ENCODE measurements at regions not wholly inside any gene's neighbourhood (a gene's known extent, or its start where the extent isn't known, plus 50 kb on each side); places are given as distances from the start of the nearest gene placed in this dataset.

- TF ChIP-seq POLR2A (IDR thresholded peaks at IDR 0.05) = no peak
- no peak for TF ChIP-seq POLR2AphosphoS5 (IDR thresholded peaks at IDR 0.05)
- no peak for TF ChIP-seq EP300 (IDR thresholded peaks at IDR 0.05)
- TF ChIP-seq, protein P1, sequence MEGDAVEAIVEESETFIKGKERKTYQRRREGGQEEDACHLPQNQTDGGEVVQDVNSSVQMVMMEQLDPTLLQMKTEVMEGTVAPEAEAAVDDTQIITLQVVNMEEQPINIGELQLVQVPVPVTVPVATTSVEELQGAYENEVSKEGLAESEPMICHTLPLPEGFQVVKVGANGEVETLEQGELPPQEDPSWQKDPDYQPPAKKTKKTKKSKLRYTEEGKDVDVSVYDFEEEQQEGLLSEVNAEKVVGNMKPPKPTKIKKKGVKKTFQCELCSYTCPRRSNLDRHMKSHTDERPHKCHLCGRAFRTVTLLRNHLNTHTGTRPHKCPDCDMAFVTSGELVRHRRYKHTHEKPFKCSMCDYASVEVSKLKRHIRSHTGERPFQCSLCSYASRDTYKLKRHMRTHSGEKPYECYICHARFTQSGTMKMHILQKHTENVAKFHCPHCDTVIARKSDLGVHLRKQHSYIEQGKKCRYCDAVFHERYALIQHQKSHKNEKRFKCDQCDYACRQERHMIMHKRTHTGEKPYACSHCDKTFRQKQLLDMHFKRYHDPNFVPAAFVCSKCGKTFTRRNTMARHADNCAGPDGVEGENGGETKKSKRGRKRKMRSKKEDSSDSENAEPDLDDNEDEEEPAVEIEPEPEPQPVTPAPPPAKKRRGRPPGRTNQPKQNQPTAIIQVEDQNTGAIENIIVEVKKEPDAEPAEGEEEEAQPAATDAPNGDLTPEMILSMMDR (IDR thresholded peaks at IDR 0.05) = no peak
- Histone ChIP-seq H3K27ac (no peak overlapping the region), H3K4me1 (no peaks in the 10 kb centered on the region), H3K4me3 (no peak overlapping the region), H3K27me3 (no peaks in the 10 kb centered on the region), H3K36me3 (no peaks in the 10 kb centered on the region), H3K9me3 (no peaks in the 10 kb centered on the region)
- 82% methylated on average over 2 of the region's 2 CpGs for WGBS
- DNase-seq (ENCODE audit: low spot score in 2 of 2) = no peak
Observed at GRCh38 chr7:120033114-120033513, 239.9 kb upstream of the KCND2 start.

DNA sequence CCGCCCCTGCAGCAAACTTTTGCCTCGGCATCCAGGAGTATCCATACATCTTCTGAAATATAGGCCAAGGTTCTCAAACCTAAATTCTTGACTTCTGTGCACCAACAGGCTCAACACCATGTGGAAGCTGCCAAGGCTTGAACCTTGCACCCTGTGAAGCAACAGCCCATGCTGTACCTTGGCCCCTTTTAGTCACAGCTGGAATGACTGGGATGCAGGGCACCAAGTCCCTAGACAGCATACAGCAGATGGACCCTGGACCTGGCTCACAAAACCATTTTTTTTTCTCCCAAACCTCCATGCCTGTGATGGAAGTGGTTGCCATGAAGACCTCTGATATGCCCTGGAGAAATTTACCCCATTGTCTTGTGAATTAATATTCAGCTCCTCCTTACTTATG lies 233.8 kb upstream of the KCND2 start:
- Histone ChIP-seq H3K36me3 (no peaks in the 10 kb centered on the region), H3K9me3 (no peaks in the 10 kb centered on the region), H3K4me3 (no peak overlapping the region), H3K27me3 (no peaks in the 10 kb centered on the region), H3K4me1 (no peaks in the 10 kb centered on the region), H3K27ac (no peak overlapping the region)
- DNase-seq (ENCODE audit: low spot score in 2 of 2) = no peak
- TF ChIP-seq POLR2AphosphoS5 (IDR thresholded peaks at IDR 0.05) (no peak), POLR2A (IDR thresholded peaks at IDR 0.05) (no peak), EP300 (IDR thresholded peaks at IDR 0.05) (no peak)
- TF ChIP-seq, protein P1 (IDR thresholded peaks at IDR 0.05) = no peak
- WGBS = 88% methylated on average over 2 of the region's 2 CpGs

DNA sequence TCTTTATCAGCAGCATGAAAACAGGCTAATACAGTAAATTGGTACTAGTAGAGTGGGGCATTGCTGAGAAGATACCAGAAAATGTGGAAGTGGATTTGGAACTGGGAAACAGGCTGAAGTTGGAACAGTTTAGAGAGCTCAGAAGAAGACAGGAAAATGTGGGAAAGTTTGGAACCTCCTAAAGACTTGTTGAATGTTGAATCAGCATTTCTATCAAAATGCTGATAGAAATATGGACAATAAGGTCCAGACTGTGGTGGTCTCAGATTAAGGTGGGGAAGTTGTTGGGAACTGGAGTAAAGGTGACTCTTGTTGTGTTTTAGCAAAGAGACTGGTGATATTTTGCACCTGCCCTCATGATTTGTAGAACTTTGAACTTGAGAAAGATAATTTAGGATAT lies 231.2 kb upstream of the KCND2 start:
- Histone ChIP-seq H3K27me3 (no peaks in the 10 kb centered on the region), H3K4me3 (no peak overlapping the region), H3K36me3 (no peaks in the 10 kb centered on the region), H3K4me1 (no peaks in the 10 kb centered on the region), H3K9me3 (no peaks in the 10 kb centered on the region), H3K27ac (no peak overlapping the region)
- TF ChIP-seq POLR2AphosphoS5 (IDR thresholded peaks at IDR 0.05) = no peak
- DNase-seq (ENCODE audit: low spot score in 2 of 2) = no peak

DNA sequence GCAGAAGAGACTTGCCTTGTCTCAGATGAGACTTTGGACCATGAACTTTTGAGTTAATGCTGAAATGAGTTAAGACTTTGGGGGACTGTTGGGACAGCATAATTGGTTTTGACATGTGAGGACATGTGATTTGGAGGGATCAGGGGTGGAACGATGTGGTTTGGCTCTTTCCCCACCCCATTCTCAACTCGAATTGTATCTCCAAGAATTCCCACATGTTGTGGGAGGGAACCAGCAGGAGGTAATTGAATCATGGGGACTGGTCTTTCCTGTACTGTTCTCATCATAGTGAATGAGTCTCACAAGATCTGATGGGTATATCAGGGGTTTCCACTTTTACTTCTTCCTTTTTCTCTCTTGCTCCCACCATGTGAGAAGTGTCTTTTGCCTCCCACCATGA lies 229.7 kb upstream of the KCND2 start:
- Histone ChIP-seq H3K36me3 (no peaks in the 10 kb centered on the region), H3K27ac (no peak overlapping the region), H3K9me3 (no peaks in the 10 kb centered on the region), H3K4me3 (no peak overlapping the region), H3K27me3 (no peaks in the 10 kb centered on the region), H3K4me1 (no peaks in the 10 kb centered on the region)
- WGBS = 26% methylated on average over 2 of the region's 2 CpGs
- no peak for TF ChIP-seq POLR2A (IDR thresholded peaks at IDR 0.05)
- TF ChIP-seq, protein P1 (IDR thresholded peaks at IDR 0.05) = no peak
- no peak for DNase-seq (ENCODE audit: low spot score in 2 of 2)

- no peaks in the 10 kb centered on the region for H3K27me3 ChIP-seq
- DNase-seq (ENCODE audit: low spot score in 2 of 2) = peak in 1 of 2 donors; percentile 70
- H3K9me3 ChIP-seq = no peaks in the 10 kb centered on the region
- H3K27ac ChIP-seq = peak overlapping the region; percentile 55
- TF ChIP-seq POLR2AphosphoS5 (IDR thresholded peaks at IDR 0.05) (no peak), EP300 (IDR thresholded peaks at IDR 0.05) (no peak), POLR2A (IDR thresholded peaks at IDR 0.05) (no peak)
- TF ChIP-seq, protein P1 (IDR thresholded peaks at IDR 0.05) = no peak
- WGBS = 47% methylated on average over 9 of the region's 9 CpGs
- no peak overlapping the region for H3K4me3 ChIP-seq
- H3K4me1 ChIP-seq = no peaks in the 10 kb centered on the region
- no peaks in the 10 kb centered on the region for H3K36me3 ChIP-seq
Observed at GRCh38 chr7:120052884-120053382, 220.0 kb upstream of the KCND2 start.

- Histone ChIP-seq H3K4me1 (no peaks in the 10 kb centered on the region), H3K27me3 (no peaks in the 10 kb centered on the region), H3K9me3 (no peaks in the 10 kb centered on the region), H3K36me3 (no peaks in the 10 kb centered on the region), H3K27ac (peak overlapping the region; percentile 55), H3K4me3 (no peak overlapping the region)
- no peak for TF ChIP-seq POLR2A (IDR thresholded peaks at IDR 0.05)
- TF ChIP-seq, protein P1 (IDR thresholded peaks at IDR 0.05) = no peak
- no peak for DNase-seq (ENCODE audit: low spot score in 2 of 2)
- 52% methylated on average over 5 of the region's 5 CpGs for WGBS
Observed at GRCh38 chr7:120053390-120053961, 219.5 kb upstream of the KCND2 start.
